HL-60 (cell line): ENCODE measurements at regions not wholly inside any gene's neighbourhood (a gene's known extent, or its start where the extent isn't known, plus 50 kb on each side); places are given as distances from the start of the nearest gene placed in this dataset.

Experiments
- POLR2AphosphoS5 ChIP-seq: IDR thresholded peaks from 2 replicates; pipeline ENCODE4 v1.6.1; 2012; ENCODE audit warnings: low read depth
- TF ChIP-seq, protein P1 (sequence below): IDR thresholded peaks from one replicate; pipeline ENCODE4 v1.5.1; 2011; ENCODE audit warnings: low read length, control low read depth, inconsistent platforms; ENCODE audit not compliant: insufficient read depth
- TF ChIP-seq, protein P2 (sequence below): IDR thresholded peaks from 2 replicates; pipeline ENCODE4 v1.6.1; 2012; ENCODE audit warnings: low read depth; ENCODE audit not compliant: insufficient replicate concordance

DNA sequence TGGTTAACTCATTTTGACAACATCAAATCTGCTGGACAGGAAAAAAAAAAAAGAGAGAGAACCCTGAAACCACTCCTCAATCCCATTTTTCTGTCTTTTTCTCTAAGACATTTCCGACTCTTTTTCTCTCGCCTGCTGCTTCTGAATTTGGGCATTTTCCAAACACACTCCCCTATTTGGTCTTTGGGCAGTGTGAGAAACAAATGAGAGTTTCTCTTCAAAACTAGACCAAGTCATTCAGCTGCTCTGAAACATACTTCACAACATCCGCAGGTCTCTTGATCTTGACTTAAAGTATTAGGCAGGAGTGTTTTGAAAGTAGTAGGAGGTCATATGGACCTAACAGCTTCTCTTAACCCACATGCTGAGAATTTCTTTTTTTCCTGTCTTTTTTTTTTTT, 364.8 kb upstream of the ESRRG start:
- TF ChIP-seq, protein P1, sequence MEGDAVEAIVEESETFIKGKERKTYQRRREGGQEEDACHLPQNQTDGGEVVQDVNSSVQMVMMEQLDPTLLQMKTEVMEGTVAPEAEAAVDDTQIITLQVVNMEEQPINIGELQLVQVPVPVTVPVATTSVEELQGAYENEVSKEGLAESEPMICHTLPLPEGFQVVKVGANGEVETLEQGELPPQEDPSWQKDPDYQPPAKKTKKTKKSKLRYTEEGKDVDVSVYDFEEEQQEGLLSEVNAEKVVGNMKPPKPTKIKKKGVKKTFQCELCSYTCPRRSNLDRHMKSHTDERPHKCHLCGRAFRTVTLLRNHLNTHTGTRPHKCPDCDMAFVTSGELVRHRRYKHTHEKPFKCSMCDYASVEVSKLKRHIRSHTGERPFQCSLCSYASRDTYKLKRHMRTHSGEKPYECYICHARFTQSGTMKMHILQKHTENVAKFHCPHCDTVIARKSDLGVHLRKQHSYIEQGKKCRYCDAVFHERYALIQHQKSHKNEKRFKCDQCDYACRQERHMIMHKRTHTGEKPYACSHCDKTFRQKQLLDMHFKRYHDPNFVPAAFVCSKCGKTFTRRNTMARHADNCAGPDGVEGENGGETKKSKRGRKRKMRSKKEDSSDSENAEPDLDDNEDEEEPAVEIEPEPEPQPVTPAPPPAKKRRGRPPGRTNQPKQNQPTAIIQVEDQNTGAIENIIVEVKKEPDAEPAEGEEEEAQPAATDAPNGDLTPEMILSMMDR, result no peak
- TF ChIP-seq, protein P2, sequence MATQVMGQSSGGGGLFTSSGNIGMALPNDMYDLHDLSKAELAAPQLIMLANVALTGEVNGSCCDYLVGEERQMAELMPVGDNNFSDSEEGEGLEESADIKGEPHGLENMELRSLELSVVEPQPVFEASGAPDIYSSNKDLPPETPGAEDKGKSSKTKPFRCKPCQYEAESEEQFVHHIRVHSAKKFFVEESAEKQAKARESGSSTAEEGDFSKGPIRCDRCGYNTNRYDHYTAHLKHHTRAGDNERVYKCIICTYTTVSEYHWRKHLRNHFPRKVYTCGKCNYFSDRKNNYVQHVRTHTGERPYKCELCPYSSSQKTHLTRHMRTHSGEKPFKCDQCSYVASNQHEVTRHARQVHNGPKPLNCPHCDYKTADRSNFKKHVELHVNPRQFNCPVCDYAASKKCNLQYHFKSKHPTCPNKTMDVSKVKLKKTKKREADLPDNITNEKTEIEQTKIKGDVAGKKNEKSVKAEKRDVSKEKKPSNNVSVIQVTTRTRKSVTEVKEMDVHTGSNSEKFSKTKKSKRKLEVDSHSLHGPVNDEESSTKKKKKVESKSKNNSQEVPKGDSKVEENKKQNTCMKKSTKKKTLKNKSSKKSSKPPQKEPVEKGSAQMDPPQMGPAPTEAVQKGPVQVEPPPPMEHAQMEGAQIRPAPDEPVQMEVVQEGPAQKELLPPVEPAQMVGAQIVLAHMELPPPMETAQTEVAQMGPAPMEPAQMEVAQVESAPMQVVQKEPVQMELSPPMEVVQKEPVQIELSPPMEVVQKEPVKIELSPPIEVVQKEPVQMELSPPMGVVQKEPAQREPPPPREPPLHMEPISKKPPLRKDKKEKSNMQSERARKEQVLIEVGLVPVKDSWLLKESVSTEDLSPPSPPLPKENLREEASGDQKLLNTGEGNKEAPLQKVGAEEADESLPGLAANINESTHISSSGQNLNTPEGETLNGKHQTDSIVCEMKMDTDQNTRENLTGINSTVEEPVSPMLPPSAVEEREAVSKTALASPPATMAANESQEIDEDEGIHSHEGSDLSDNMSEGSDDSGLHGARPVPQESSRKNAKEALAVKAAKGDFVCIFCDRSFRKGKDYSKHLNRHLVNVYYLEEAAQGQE, result no peak
- no peak for TF ChIP-seq POLR2AphosphoS5
